IMR-90 (cell line): ENCODE measurements at regions not wholly inside any gene's neighbourhood (a gene's known extent, or its start where the extent isn't known, plus 50 kb on each side); places are given as distances from the start of the nearest gene placed in this dataset.

Experiments
- ATAC-seq: fragments of 200-7000 bp; cut with Tn5 transposase; 2 replicates; pipeline ENCODE4 v1.9.1; 2020; ENCODE audit warnings: low read depth, mild to moderate bottlenecking, moderate library complexity
- BruUV-seq: library from RNA; stranded (reverse); fragments of 400-500 nt; replicated peaks from 2 replicates; lab custom pipeline; 2021; lab: Mats Ljungman, UMichigan
- CTCF ChIA-PET: fragments of 300-600 bp; formaldehyde crosslinking; extraction: SDS; loops from one replicate; lab custom pipeline; 2021; ENCODE audit warnings: antibody characterized with exemption; lab: Yijun Ruan, JAX
- POLR2A ChIA-PET: fragments of 300-600 bp; sonication (Branson Sonifier 250); formaldehyde crosslinking; loops from one replicate; lab custom pipeline; 2022; ENCODE audit warnings: antibody characterized with exemption; ENCODE audit not compliant: unreplicated experiment; lab: Charles Lee
- DNase-seq: peaks from one replicate; pipeline ENCODE4 v3.0.0; 2013
- H2AFZ ChIP-seq: replicated peaks from 2 replicates; pipeline ENCODE3; 2013; ENCODE audit warnings: low read length, mild to moderate bottlenecking; ENCODE audit not compliant: poor library complexity
- H2AK5ac ChIP-seq: 2 replicates; pipeline ENCODE4 v1.6.1; 2013; ENCODE audit warnings: low read depth, low read length, inconsistent platforms
- H2AK9ac ChIP-seq: replicated peaks from 2 replicates; pipeline ENCODE3; 2013; ENCODE audit warnings: mild to moderate bottlenecking, low read depth, low read length, moderate library complexity; ENCODE audit not compliant: poor library complexity
- H2BK120ac ChIP-seq: 2 replicates; pipeline ENCODE4 v1.6.1; 2013; ENCODE audit warnings: low read depth, low read length, inconsistent platforms
- H2BK15ac ChIP-seq: 3 replicates; pipeline ENCODE4 v1.6.1; 2013; ENCODE audit warnings: low read depth, low read length, inconsistent platforms
- H2BK20ac ChIP-seq: 2 replicates; pipeline ENCODE4 v1.6.1; 2013; ENCODE audit warnings: low read depth, mild to moderate bottlenecking, inconsistent platforms, low read length, moderate library complexity
- H2BK5ac ChIP-seq: 2 replicates; pipeline ENCODE4 v1.6.1; 2013; ENCODE audit warnings: mild to moderate bottlenecking, low read depth, low read length, inconsistent platforms; ENCODE audit not compliant: poor library complexity, severe bottlenecking
- H3K14ac ChIP-seq: replicated peaks from 2 replicates; pipeline ENCODE4 v1.6.1; 2013; ENCODE audit warnings: low read depth, low read length, inconsistent platforms
- H3K18ac ChIP-seq: 2 replicates; pipeline ENCODE4 v1.6.1; 2013; ENCODE audit warnings: low read depth, low read length, control low read depth
- H3K23ac ChIP-seq: 2 replicates; pipeline ENCODE4 v1.6.1; 2013; ENCODE audit warnings: low read depth, low read length, inconsistent platforms
- H3K27ac ChIP-seq: 2 replicates; pipeline ENCODE4 v1.5.1; 2013; ENCODE audit warnings: mild to moderate bottlenecking, control low read depth, low read length; ENCODE audit not compliant: insufficient read depth
- H3K27me3 ChIP-seq: 2 replicates; pipeline ENCODE4 v1.6.1; 2013; ENCODE audit warnings: low read length; ENCODE audit not compliant: control insufficient read depth, insufficient read depth
- H3K36me3 ChIP-seq: 2 replicates; pipeline ENCODE4 v1.6.1; 2013; ENCODE audit warnings: low read length, mixed read lengths; ENCODE audit not compliant: control insufficient read depth, insufficient read depth
- H3K4ac ChIP-seq: 2 replicates; pipeline ENCODE4 v1.6.1; 2013; ENCODE audit warnings: low read depth, low read length, inconsistent platforms
- H3K4me1 ChIP-seq: 2 replicates; pipeline ENCODE4 v1.6.1; 2013; ENCODE audit warnings: low read length, mixed read lengths; ENCODE audit not compliant: control insufficient read depth, insufficient read depth
- H3K4me2 ChIP-seq: 2 replicates; pipeline ENCODE4 v1.6.1; 2013; ENCODE audit warnings: low read depth, mild to moderate bottlenecking, control low read depth, low read length, moderate library complexity
- H3K4me3 ChIP-seq: 2 replicates; pipeline ENCODE4 v1.5.1; 2013; ENCODE audit warnings: low read depth, mild to moderate bottlenecking, control low read depth, low read length, moderate library complexity; ENCODE audit not compliant: insufficient read depth
- H3K56ac ChIP-seq: 2 replicates; pipeline ENCODE4 v1.6.1; 2013; ENCODE audit warnings: low read length, inconsistent platforms; ENCODE audit not compliant: insufficient read depth; ENCODE audit errors: extremely low read depth
- H3K79me1 ChIP-seq, 2 experiments: 2 replicates each; pipeline ENCODE4 v1.6.1; 2013; ENCODE audit warnings: low read length in 2 of 2, inconsistent platforms in 1 of 2, low read depth in 1 of 2
- H3K9ac ChIP-seq: 2 replicates; pipeline ENCODE4 v1.6.1; 2013; ENCODE audit warnings: low read depth, low read length, control low read depth
- H3K9me1 ChIP-seq: 2 replicates; pipeline ENCODE4 v1.6.1; 2013; ENCODE audit warnings: low read length, inconsistent platforms; ENCODE audit not compliant: insufficient read depth
- H3K9me3 ChIP-seq: 2 replicates; pipeline ENCODE4 v1.6.1; 2013; ENCODE audit warnings: low read length; ENCODE audit not compliant: control insufficient read depth, insufficient read depth
- H4K20me1 ChIP-seq: 2 replicates; pipeline ENCODE4 v1.6.1; 2013; ENCODE audit warnings: low read length, inconsistent platforms; ENCODE audit not compliant: insufficient read depth
- H4K5ac ChIP-seq: 2 replicates; pipeline ENCODE4 v1.6.1; 2013; ENCODE audit warnings: mild to moderate bottlenecking, low read depth, low read length, control low read depth
- H4K8ac ChIP-seq, 2 experiments: 2 replicates each; pipeline ENCODE4 v1.6.1; 2013; ENCODE audit warnings: low read depth in 2 of 2, low read length in 2 of 2, control low read depth in 1 of 2, inconsistent platforms in 1 of 2
- H4K91ac ChIP-seq: 2 replicates; pipeline ENCODE4 v1.6.1; 2013; ENCODE audit warnings: low read depth, low read length, inconsistent platforms; ENCODE audit not compliant: insufficient read depth
- BHLHE40 ChIP-seq: fragments of 150-350 bp; IDR thresholded peaks from 2 replicates; pipeline ENCODE4 v1.6.1; 2016; ENCODE audit warnings: mild to moderate bottlenecking, low read depth, low read length
- CEBPB ChIP-seq: IDR thresholded peaks from 2 replicates; pipeline ENCODE4 v1.6.1; 2012; ENCODE audit warnings: low read depth, low read length, improper control_type of control experiment
- FOS ChIP-seq: fragments of 150-350 bp; IDR thresholded peaks from 2 replicates; pipeline ENCODE4 v1.6.1; 2016; ENCODE audit warnings: low read depth, low read length
- MAFK ChIP-seq: IDR thresholded peaks from 2 replicates; pipeline ENCODE4 v1.6.1; 2012; ENCODE audit warnings: low read depth, low read length, improper control_type of control experiment
- MAZ ChIP-seq: IDR thresholded peaks from 2 replicates; pipeline ENCODE4 v1.6.1; 2012; ENCODE audit warnings: low read depth, mild to moderate bottlenecking, low read length, improper control_type of control experiment, moderate library complexity, borderline replicate concordance
- MXI1 ChIP-seq: IDR thresholded peaks from 2 replicates; pipeline ENCODE4 v1.6.1; 2012; ENCODE audit warnings: low read depth, mild to moderate bottlenecking, low read length, moderate library complexity, borderline replicate concordance
- POLR2A ChIP-seq: IDR thresholded peaks from 2 replicates; pipeline ENCODE4 v1.6.1; 2012; ENCODE audit warnings: mild to moderate bottlenecking, low read depth, low read length
- RCOR1 ChIP-seq: IDR thresholded peaks from 2 replicates; pipeline ENCODE4 v1.6.1; 2012; ENCODE audit warnings: mild to moderate bottlenecking, low read length, improper control_type of control experiment; ENCODE audit not compliant: insufficient replicate concordance
- RFX5 ChIP-seq: IDR thresholded peaks from 2 replicates; pipeline ENCODE4 v1.8.0; 2012; ENCODE audit warnings: low read depth, mild to moderate bottlenecking, low read length, moderate library complexity
- SMC3 ChIP-seq: fragments of 150-350 bp; IDR thresholded peaks from 2 replicates; pipeline ENCODE4 v1.6.1; 2016; ENCODE audit warnings: low read depth, mild to moderate bottlenecking, antibody characterized with exemption, low read length, moderate library complexity
- WGBS, 2 experiments: methylation state at CpG; one replicate each; pipeline versions ENCODE4 v1.1.5 to v1.1.7; 2013; ENCODE audit warnings: missing lambda C conversion rate in 2 of 2; ENCODE audit not compliant: insufficient read length in 1 of 2; ENCODE audit errors: extremely low coverage in 2 of 2; 5-methylcytosine and 5-hydroxymethylcytosine counted together
- dilution Hi-C: fragments of 300-500 bp; cut with HindIII; formaldehyde crosslinking; loops from one replicate; pipeline ENCODE4 v1.14.3; 2018; ENCODE audit warnings: low sequenced_read_pairs; ENCODE audit not compliant: unreplicated experiment
- in situ Hi-C: fragments of 300-500 bp; cut with MboI; formaldehyde crosslinking; loops from 3 replicates; pipeline ENCODE4 v1.14.3; 2019; ENCODE audit warnings: low sequenced_read_pairs, inconsistent platforms, mixed read lengths
- intact Hi-C: fragments of 100-400 bp; cut with micrococcal nuclease; formaldehyde crosslinking; loops from 2 replicates; pipeline ENCODE4 v1.10.0; 2022
- TF ChIP-seq, protein P1 (sequence below): fragments of 150-350 bp; IDR thresholded peaks from 2 replicates; pipeline ENCODE4 v1.6.1; 2017; ENCODE audit warnings: mild to moderate bottlenecking, antibody characterized with exemption, low read length, low read depth
- TF ChIP-seq, protein P2 (sequence below): conservative IDR thresholded peaks from 2 replicates; pipeline ENCODE4 v1.5.1; 2012; ENCODE audit warnings: mild to moderate bottlenecking, low read depth, low read length, improper control_type of control experiment
- TF ChIP-seq, protein P3 (sequence below): fragments of 150-350 bp; IDR thresholded peaks from 2 replicates; pipeline ENCODE4 v1.6.1; 2016; ENCODE audit warnings: low read depth, mild to moderate bottlenecking, low read length, moderate library complexity, borderline replicate concordance

DNA sequence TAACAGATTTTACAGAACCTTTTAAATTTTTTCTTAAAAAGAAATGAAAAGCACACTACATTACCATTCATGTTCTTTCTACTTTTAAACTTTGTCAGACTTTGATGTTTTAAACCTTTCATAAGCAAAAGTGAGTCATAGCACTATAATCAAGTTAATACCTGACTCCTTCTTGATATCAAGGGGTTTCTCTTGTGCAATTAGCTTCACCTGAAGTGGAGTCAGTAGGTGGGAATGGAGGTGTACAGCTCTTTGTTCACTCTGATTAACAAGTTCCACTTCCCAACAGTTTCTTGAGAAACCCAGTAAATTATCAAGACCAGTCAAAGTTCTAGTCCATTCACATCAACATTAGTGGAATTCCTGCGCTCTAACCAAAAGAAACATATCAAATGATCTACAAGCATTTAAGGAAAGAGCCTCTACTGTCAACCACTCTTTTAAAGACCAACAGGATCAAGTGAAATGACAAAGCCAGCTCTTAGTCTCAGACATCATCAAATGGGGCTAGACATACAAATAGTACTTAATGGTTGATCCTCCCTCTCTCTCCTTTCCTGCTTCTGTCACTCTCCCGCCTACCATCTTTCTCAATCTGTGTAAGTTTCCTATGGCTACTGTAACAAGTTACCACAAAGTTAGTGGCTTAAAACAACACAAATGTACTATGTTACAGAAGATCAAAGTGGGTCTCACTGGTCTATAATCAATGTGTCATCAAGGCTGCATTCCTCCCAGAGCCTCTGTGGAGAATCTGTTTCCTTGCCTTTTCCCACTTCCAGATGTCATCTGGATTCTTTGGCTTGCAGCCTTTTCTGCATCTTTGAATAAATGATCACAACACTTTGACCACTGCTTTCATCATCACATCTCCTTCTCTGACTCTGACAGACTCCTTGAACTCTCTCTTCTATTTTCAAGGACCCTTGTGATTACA lies 68.0 kb downstream of the HINT1 start:
- 50% methylated on average over 1 of the region's 2 CpGs; no CpG with 5 or more reads in 1 of the 2 experiments for WGBS, 2 experiments
- H2AK5ac ChIP-seq, result no peak overlapping the region
- ATAC-seq (no peak), DNase-seq (no peak)
- no peak overlapping the region for H4K91ac ChIP-seq
- H2BK20ac ChIP-seq, result no peak overlapping the region
- H3K4me3 ChIP-seq, result no peak overlapping the region
- H3K36me3 ChIP-seq, result no peaks in the 10 kb centered on the region
- POLR2A ChIA-PET, result no interaction called here
- intact Hi-C loops, result no loop called here
- no peaks in the 10 kb centered on the region for H4K20me1 ChIP-seq
- no peak overlapping the region for H2AK9ac ChIP-seq
- H2BK5ac ChIP-seq, result no peak overlapping the region
- no TSS peak for BruUV-seq
- H3K27ac ChIP-seq, result no peak overlapping the region
- H3K23ac ChIP-seq, result no peak overlapping the region
- no peak overlapping the region for H3K4ac ChIP-seq
- H3K9me1 ChIP-seq, result no peaks in the 10 kb centered on the region
- H3K9ac ChIP-seq, result no peak overlapping the region
- no peaks in the 10 kb centered on the region for H3K9me3 ChIP-seq
- H2AFZ ChIP-seq, result no peak overlapping the region
- no peaks in the 10 kb centered on the region for H3K79me1 ChIP-seq
- H3K4me1 ChIP-seq, result no peaks in the 10 kb centered on the region
- no peak for TF ChIP-seq MAFK
- TF ChIP-seq, protein P1, sequence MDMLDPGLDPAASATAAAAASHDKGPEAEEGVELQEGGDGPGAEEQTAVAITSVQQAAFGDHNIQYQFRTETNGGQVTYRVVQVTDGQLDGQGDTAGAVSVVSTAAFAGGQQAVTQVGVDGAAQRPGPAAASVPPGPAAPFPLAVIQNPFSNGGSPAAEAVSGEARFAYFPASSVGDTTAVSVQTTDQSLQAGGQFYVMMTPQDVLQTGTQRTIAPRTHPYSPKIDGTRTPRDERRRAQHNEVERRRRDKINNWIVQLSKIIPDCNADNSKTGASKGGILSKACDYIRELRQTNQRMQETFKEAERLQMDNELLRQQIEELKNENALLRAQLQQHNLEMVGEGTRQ, result no peak
- no peak for TF ChIP-seq BHLHE40
- no peak for TF ChIP-seq CEBPB
- no peak for TF ChIP-seq FOS
- no peak for TF ChIP-seq RFX5
- no peak for TF ChIP-seq MAZ
- TF ChIP-seq SMC3, result no peak
- TF ChIP-seq POLR2A, result no peak
- no peak for TF ChIP-seq RCOR1
- TF ChIP-seq, protein P2, sequence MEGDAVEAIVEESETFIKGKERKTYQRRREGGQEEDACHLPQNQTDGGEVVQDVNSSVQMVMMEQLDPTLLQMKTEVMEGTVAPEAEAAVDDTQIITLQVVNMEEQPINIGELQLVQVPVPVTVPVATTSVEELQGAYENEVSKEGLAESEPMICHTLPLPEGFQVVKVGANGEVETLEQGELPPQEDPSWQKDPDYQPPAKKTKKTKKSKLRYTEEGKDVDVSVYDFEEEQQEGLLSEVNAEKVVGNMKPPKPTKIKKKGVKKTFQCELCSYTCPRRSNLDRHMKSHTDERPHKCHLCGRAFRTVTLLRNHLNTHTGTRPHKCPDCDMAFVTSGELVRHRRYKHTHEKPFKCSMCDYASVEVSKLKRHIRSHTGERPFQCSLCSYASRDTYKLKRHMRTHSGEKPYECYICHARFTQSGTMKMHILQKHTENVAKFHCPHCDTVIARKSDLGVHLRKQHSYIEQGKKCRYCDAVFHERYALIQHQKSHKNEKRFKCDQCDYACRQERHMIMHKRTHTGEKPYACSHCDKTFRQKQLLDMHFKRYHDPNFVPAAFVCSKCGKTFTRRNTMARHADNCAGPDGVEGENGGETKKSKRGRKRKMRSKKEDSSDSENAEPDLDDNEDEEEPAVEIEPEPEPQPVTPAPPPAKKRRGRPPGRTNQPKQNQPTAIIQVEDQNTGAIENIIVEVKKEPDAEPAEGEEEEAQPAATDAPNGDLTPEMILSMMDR, result no peak
- no peak for TF ChIP-seq MXI1
- TF ChIP-seq, protein P3, sequence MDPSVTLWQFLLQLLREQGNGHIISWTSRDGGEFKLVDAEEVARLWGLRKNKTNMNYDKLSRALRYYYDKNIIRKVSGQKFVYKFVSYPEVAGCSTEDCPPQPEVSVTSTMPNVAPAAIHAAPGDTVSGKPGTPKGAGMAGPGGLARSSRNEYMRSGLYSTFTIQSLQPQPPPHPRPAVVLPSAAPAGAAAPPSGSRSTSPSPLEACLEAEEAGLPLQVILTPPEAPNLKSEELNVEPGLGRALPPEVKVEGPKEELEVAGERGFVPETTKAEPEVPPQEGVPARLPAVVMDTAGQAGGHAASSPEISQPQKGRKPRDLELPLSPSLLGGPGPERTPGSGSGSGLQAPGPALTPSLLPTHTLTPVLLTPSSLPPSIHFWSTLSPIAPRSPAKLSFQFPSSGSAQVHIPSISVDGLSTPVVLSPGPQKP, result no peak
- dilution Hi-C loops, result no loop called here
- in situ Hi-C loops, result no loop called here
- H3K14ac ChIP-seq, result no peak overlapping the region
- H4K5ac ChIP-seq, result no peak overlapping the region
- no peak overlapping the region for H3K18ac ChIP-seq
- H3K56ac ChIP-seq, result no peak overlapping the region
- no peak overlapping the region for H3K4me2 ChIP-seq
- no peak overlapping the region for H4K8ac ChIP-seq
- no peak overlapping the region for H2BK15ac ChIP-seq
- H2BK120ac ChIP-seq, result no peak overlapping the region
- no peaks in the 10 kb centered on the region; the same call in 1 of the 2 replicates for H3K27me3 ChIP-seq
- CTCF ChIA-PET, result no interaction called here
